ENCODE measurements at regions not wholly inside any gene's neighbourhood (a gene's known extent, or its start where the extent isn't known, plus 50 kb on each side); places are given as distances from the start of the nearest gene placed in this dataset.

- no peak for DNase-seq (ENCODE audit: low spot score)
- no peak overlapping the region for H3K4me3 ChIP-seq
- no peaks in the 10 kb centered on the region for H3K4me1 ChIP-seq (replicated peaks)
- H3K9me3 ChIP-seq: no peaks in the 10 kb centered on the region
- no peaks in the 10 kb centered on the region for H3K27me3 ChIP-seq (replicated peaks; ENCODE audit: insufficient read depth)
- no peak overlapping the region for H3K27ac ChIP-seq
- no peaks in the 10 kb centered on the region for H3K36me3 ChIP-seq
- TF ChIP-seq, protein P1, sequence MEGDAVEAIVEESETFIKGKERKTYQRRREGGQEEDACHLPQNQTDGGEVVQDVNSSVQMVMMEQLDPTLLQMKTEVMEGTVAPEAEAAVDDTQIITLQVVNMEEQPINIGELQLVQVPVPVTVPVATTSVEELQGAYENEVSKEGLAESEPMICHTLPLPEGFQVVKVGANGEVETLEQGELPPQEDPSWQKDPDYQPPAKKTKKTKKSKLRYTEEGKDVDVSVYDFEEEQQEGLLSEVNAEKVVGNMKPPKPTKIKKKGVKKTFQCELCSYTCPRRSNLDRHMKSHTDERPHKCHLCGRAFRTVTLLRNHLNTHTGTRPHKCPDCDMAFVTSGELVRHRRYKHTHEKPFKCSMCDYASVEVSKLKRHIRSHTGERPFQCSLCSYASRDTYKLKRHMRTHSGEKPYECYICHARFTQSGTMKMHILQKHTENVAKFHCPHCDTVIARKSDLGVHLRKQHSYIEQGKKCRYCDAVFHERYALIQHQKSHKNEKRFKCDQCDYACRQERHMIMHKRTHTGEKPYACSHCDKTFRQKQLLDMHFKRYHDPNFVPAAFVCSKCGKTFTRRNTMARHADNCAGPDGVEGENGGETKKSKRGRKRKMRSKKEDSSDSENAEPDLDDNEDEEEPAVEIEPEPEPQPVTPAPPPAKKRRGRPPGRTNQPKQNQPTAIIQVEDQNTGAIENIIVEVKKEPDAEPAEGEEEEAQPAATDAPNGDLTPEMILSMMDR (IDR thresholded peaks at IDR 0.05): no peak
- no peak for TF ChIP-seq POLR2A (IDR thresholded peaks at IDR 0.05)
- TF ChIP-seq POLR2AphosphoS5 (IDR thresholded peaks at IDR 0.05): no peak
- intact Hi-C loops (cut with DNase I): loop anchor here (10.0 kb wide), 1 partner anchor 486 kb away; no protein-coding TSS in a partner anchor
- WGBS: 33% methylated on average over 5 of the region's 5 CpGs
Observed at GRCh38 chr3:65020281-65021160, 332.7 kb upstream of the ADAMTS9 start.

DNA sequence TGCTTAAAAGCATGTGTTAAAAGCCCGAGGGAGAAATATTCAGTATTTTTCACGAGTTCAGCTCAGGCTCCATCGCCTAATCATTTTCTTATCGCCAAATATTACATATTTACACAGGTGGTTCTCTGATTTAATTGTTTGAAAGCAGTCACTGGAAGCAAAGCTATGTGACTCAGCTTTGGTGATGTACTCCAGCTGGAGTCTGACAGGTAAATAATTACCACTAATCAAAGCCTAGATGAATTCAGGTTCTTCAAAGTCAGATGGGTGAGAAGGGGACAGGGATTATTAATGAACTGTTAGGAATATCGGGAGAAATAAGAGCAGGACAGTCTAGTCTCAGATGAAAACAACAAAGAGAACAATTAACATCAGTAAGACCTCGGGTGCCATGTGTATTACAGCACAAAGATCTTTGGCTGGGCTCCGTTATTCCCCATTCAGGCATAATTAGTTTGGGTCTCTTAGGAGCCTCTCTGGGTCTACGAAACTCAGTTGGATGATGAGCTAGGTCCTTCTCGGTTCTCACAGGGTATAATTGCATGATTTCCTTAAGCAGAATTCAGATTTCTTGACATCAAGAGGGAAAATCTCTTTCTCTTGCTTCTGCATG lies 331.7 kb upstream of the ADAMTS9 start:
- intact Hi-C loops (cut with DNase I): loop anchor here (10.0 kb wide), 1 partner anchor 485 kb away; no protein-coding TSS in a partner anchor
- no peaks in the 10 kb centered on the region for H3K9me3 ChIP-seq
- DNase-seq (ENCODE audit: low spot score): no peak
- H3K4me1 ChIP-seq (replicated peaks): no peaks in the 10 kb centered on the region
- no peak overlapping the region for H3K27ac ChIP-seq
- TF ChIP-seq, protein P1 (IDR thresholded peaks at IDR 0.05): no peak
- TF ChIP-seq POLR2A (IDR thresholded peaks at IDR 0.05) (no peak), POLR2AphosphoS5 (IDR thresholded peaks at IDR 0.05) (no peak)
- no peak overlapping the region for H3K4me3 ChIP-seq
- WGBS: 28% methylated on average over 9 of the region's 9 CpGs
- H3K36me3 ChIP-seq: no peaks in the 10 kb centered on the region
- H3K27me3 ChIP-seq (replicated peaks; ENCODE audit: insufficient read depth): no peaks in the 10 kb centered on the region

GRCh38 chr3:65018801-65019200 lies 331.0 kb upstream of the ADAMTS9 start:
- no peaks in the 10 kb centered on the region for H3K27me3 ChIP-seq (replicated peaks; ENCODE audit: insufficient read depth)
- H3K36me3 ChIP-seq: no peaks in the 10 kb centered on the region
- intact Hi-C loops (cut with DNase I): no loop called here
- H3K9me3 ChIP-seq: no peaks in the 10 kb centered on the region
- no peaks in the 10 kb centered on the region for H3K4me1 ChIP-seq (replicated peaks)
- TF ChIP-seq, protein P1 (IDR thresholded peaks at IDR 0.05): no peak
- TF ChIP-seq POLR2A (IDR thresholded peaks at IDR 0.05) (no peak), POLR2AphosphoS5 (IDR thresholded peaks at IDR 0.05) (no peak)
- no peak overlapping the region for H3K4me3 ChIP-seq
- DNase-seq (ENCODE audit: low spot score): no peak
- no peak overlapping the region for H3K27ac ChIP-seq

DNA sequence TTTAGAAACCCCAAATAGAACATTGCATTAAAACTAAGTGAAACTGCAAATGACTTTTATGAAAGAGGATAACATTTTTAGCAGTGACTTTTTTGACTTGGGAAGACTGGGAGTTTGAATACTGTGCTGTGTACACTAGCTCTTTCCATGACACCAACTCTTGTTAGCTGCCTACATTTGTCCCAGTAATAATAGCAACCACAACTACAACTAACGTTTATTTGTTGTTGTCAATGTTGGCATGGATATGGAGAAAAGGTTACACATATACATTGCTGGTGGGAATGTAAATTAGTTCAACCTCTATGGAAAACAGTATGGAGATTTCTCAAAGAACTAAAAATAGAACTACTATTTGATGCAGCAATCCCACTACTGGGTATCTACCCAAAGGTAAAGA lies 329.6 kb upstream of the ADAMTS9 start:
- WGBS: 82% methylated on average over 1 of the region's 1 CpG
- Histone ChIP-seq H3K4me3 (no peak overlapping the region), H3K27ac (no peak overlapping the region), H3K36me3 (no peaks in the 10 kb centered on the region), H3K27me3 (replicated peaks; ENCODE audit: insufficient read depth) (no peaks in the 10 kb centered on the region), H3K9me3 (no peaks in the 10 kb centered on the region), H3K4me1 (replicated peaks) (no peaks in the 10 kb centered on the region)
- TF ChIP-seq, protein P1 (IDR thresholded peaks at IDR 0.05): no peak
- DNase-seq (ENCODE audit: low spot score): no peak
- intact Hi-C loops (cut with DNase I): no loop called here
